Keratinocyte (primary cell): ENCODE measurements at regions not wholly inside any gene's neighbourhood (a gene's known extent, or its start where the extent isn't known, plus 50 kb on each side); places are given as distances from the start of the nearest gene placed in this dataset.

Experiments
- DNase-seq: peaks from one replicate; pipeline ENCODE4 v3.0.0-alpha.2; 2011; ENCODE audit warnings: low read depth, missing footprints, low spot score
- FAIRE-seq: peaks from 2 replicates; lab custom pipeline; 2011; peaks lifted over from hg19 to GRCh38; lab: Jason Lieb, UNC
- H2AFZ ChIP-seq: 2 replicates; pipeline ENCODE4 v1.6.0; 2012; ENCODE audit warnings: low read length, control low read depth, inconsistent platforms; ENCODE audit not compliant: control insufficient read depth
- H3K27ac ChIP-seq: 2 replicates; pipeline ENCODE4 v1.5.1; 2011; ENCODE audit warnings: low read length; ENCODE audit not compliant: control insufficient read depth, insufficient read depth
- H3K27me3 ChIP-seq: 3 replicates; pipeline ENCODE4 v1.6.0; 2011; ENCODE audit warnings: low read length; ENCODE audit not compliant: control insufficient read depth, insufficient read depth; ENCODE audit errors: extremely low read depth
- H3K36me3 ChIP-seq, 2 experiments: 2 replicates in 1 of 2; 3 replicates in 1 of 2; pipeline ENCODE4 v1.5.1; 2011; ENCODE audit warnings: low read length in 2 of 2, mild to moderate bottlenecking in 1 of 2; ENCODE audit not compliant: control insufficient read depth in 2 of 2, insufficient read depth in 2 of 2; ENCODE audit errors: extremely low read depth in 1 of 2
- H3K4me1 ChIP-seq: 3 replicates; pipeline ENCODE4 v1.5.1; 2011; ENCODE audit warnings: low read length; ENCODE audit not compliant: control insufficient read depth, insufficient read depth; ENCODE audit errors: extremely low read depth
- H3K4me2 ChIP-seq: 3 replicates; pipeline ENCODE4 v1.6.0; 2011; ENCODE audit warnings: low read depth, low read length; ENCODE audit not compliant: control insufficient read depth, insufficient read depth; ENCODE audit errors: extremely low read depth
- H3K4me3 ChIP-seq, 3 experiments: fragments of 200-600 bp in 1 of 3; sonication (generic) in 1 of 3; 2 replicates in 2 of 3; 3 replicates in 1 of 3; pipeline ENCODE4 v1.5.1; 2011 to 2016; ENCODE audit warnings: low read length in 3 of 3, mild to moderate bottlenecking in 3 of 3, control low read depth in 2 of 3, inconsistent platforms in 1 of 3, low read depth in 1 of 3, mixed read lengths in 1 of 3, mixed run types in 1 of 3, moderate library complexity in 1 of 3; ENCODE audit not compliant: control insufficient read depth in 2 of 3, insufficient read depth in 2 of 3; ENCODE audit errors: extremely low read depth in 1 of 3
- H3K79me2 ChIP-seq: 2 replicates; pipeline ENCODE4 v1.6.0; 2012; ENCODE audit warnings: low read length; ENCODE audit not compliant: control insufficient read depth, insufficient read depth
- H3K9ac ChIP-seq: 3 replicates; pipeline ENCODE4 v1.6.0; 2011; ENCODE audit warnings: low read length; ENCODE audit not compliant: control insufficient read depth, insufficient read depth; ENCODE audit errors: extremely low read depth
- H3K9me1 ChIP-seq: 3 replicates; pipeline ENCODE4 v1.6.0; 2011; ENCODE audit warnings: low read length; ENCODE audit not compliant: control insufficient read depth, insufficient read depth; ENCODE audit errors: extremely low read depth
- H3K9me3 ChIP-seq: 2 replicates; pipeline ENCODE4 v1.5.1; 2012; ENCODE audit warnings: low read depth, low read length; ENCODE audit not compliant: control insufficient read depth
- H4K20me1 ChIP-seq: 3 replicates; pipeline ENCODE4 v1.6.0; 2011; ENCODE audit warnings: low read length; ENCODE audit not compliant: control insufficient read depth, insufficient read depth; ENCODE audit errors: extremely low read depth
- EZH2 ChIP-seq: IDR thresholded peaks from one replicate; pipeline ENCODE4 v1.6.1; 2012; ENCODE audit warnings: inconsistent platforms, mild to moderate bottlenecking, low read length, moderate library complexity
- dilution Hi-C: fragments of 300-500 bp; cut with MboI; formaldehyde crosslinking; loops from one replicate; pipeline ENCODE4 v1.7.0; 2020; ENCODE audit warnings: low sequenced_read_pairs; ENCODE audit not compliant: extremely low pct_ligation_motif_present
- TF ChIP-seq, protein P1 (sequence below), 3 experiments: IDR thresholded peaks in 1 of 3; conservative IDR thresholded peaks in 1 of 3; optimal IDR thresholded peaks in 1 of 3; 2 replicates in 2 of 3; 3 replicates in 1 of 3; pipeline versions ENCODE3 to v1.5.1; 2011; ENCODE audit warnings: low read length in 3 of 3, mild to moderate bottlenecking in 3 of 3, moderate library complexity in 2 of 3, control low read depth in 1 of 3, inconsistent platforms in 1 of 3; ENCODE audit not compliant: insufficient read depth in 2 of 3; ENCODE audit errors: extremely low read depth in 1 of 3

DNA sequence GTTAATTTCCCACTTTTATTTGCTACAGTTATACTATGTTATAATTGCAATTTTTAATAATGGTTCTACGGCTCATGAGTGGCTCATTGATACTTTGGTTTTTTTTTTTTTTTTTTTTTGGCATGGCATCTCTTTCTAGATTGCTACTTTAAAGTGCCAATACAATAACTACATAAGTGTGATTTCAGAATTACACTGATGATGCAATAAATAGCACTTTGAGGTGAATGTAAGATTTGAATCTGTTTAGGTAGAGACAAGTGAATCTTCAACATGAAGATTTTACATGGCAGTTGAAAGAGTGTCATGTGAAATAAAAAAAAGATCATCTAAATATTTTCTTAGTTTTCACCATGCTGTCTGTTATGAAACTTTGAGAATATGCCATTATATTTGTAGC, 75.7 kb downstream of the KBTBD8 start:
- FAIRE-seq (no peak), DNase-seq (no peak)
- Histone ChIP-seq H3K27ac (no peak overlapping the region), H2AFZ (no peak overlapping the region), H4K20me1 (no peaks in the 10 kb centered on the region), H3K9me3 (no peaks in the 10 kb centered on the region), H3K4me3 (no peak overlapping the region), H3K36me3 (no peaks in the 10 kb centered on the region), H3K4me1 (no peaks in the 10 kb centered on the region), H3K9me1 (no peaks in the 10 kb centered on the region), H3K9ac (no peak overlapping the region), H3K27me3 (no peaks in the 10 kb centered on the region), H3K79me2 (no peaks in the 10 kb centered on the region), H3K4me2 (no peak overlapping the region)
- dilution Hi-C loops = no loop called here
- TF ChIP-seq EZH2 = no peak
- TF ChIP-seq, protein P1, sequence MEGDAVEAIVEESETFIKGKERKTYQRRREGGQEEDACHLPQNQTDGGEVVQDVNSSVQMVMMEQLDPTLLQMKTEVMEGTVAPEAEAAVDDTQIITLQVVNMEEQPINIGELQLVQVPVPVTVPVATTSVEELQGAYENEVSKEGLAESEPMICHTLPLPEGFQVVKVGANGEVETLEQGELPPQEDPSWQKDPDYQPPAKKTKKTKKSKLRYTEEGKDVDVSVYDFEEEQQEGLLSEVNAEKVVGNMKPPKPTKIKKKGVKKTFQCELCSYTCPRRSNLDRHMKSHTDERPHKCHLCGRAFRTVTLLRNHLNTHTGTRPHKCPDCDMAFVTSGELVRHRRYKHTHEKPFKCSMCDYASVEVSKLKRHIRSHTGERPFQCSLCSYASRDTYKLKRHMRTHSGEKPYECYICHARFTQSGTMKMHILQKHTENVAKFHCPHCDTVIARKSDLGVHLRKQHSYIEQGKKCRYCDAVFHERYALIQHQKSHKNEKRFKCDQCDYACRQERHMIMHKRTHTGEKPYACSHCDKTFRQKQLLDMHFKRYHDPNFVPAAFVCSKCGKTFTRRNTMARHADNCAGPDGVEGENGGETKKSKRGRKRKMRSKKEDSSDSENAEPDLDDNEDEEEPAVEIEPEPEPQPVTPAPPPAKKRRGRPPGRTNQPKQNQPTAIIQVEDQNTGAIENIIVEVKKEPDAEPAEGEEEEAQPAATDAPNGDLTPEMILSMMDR (optimal IDR thresholded peaks at IDR 0.05 in 1 of 3, IDR thresholded peaks at IDR 0.05 in 1 of 3, conservative IDR thresholded peaks at IDR 0.05 in 1 of 3; ENCODE audit: extremely low read depth in 1 of 3, insufficient read depth in 2 of 3, low read length in 3 of 3) = no peak

DNA sequence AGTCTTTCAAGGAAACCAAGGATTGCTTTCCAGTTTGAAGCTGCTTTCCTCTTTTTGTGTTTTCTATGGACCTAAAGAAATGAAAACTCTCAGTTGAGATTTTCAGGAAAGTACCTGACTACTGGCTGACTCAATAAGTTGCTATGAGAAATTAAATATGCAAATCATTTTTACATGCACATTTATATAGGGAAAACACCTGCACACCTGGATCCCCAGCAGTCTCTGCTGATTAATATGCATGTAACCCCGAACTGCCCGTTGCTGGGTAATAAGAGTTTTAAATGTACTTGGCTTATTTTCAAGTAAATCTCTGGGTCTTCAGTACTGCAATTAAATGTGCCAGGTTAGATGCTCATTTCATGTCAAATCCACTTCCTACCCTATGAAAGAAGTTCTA, 77.2 kb downstream of the KBTBD8 start:
- no peak overlapping the region for H3K4me3 ChIP-seq
- no peak overlapping the region for H3K9ac ChIP-seq
- no peak for DNase-seq
- no peak for FAIRE-seq
- H3K4me2 ChIP-seq = no peak overlapping the region
- H3K9me3 ChIP-seq = no peaks in the 10 kb centered on the region
- H3K27ac ChIP-seq = no peak overlapping the region
- no peaks in the 10 kb centered on the region for H4K20me1 ChIP-seq
- H2AFZ ChIP-seq = no peak overlapping the region
- H3K36me3 ChIP-seq = no peaks in the 10 kb centered on the region
- no peaks in the 10 kb centered on the region for H3K27me3 ChIP-seq
- no peaks in the 10 kb centered on the region for H3K9me1 ChIP-seq
- no peaks in the 10 kb centered on the region for H3K4me1 ChIP-seq
- no peaks in the 10 kb centered on the region for H3K79me2 ChIP-seq
- dilution Hi-C loops = no loop called here
- TF ChIP-seq, protein P1 (optimal IDR thresholded peaks at IDR 0.05 in 1 of 3, IDR thresholded peaks at IDR 0.05 in 1 of 3, conservative IDR thresholded peaks at IDR 0.05 in 1 of 3; ENCODE audit: extremely low read depth in 1 of 3, insufficient read depth in 2 of 3, low read length in 3 of 3) = no peak
- no peak for TF ChIP-seq EZH2
